ENCODE measurements at regions not wholly inside any gene's neighbourhood (a gene's known extent, or its start where the extent isn't known, plus 50 kb on each side); places are given as distances from the start of the nearest gene placed in this dataset.
"Not testable (repeated sequence)": the region's sequence is repeated elsewhere in the genome, so short reads cannot be mapped to it uniquely, and the experiment has no call there.

DNA sequence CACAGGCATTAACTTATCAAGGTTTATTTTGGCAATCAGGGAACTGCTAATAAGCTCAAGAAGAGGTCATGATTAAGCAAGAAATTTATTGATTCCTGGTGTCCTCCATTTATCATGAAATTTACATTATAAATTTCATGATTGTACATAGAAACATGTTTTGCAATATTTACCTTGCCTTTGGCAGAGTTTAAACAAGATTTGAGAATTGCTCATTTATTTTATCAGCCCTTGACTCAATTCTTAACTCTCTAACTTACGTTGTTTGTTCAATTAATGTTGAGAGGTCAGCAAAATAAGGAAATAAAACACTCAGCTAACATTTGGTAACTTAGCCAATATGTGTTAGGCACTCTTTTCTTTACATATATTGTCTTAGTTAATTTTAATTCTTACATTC is 286.6 kb downstream of the SLC7A11 start:
- TF ChIP-seq, protein P1, sequence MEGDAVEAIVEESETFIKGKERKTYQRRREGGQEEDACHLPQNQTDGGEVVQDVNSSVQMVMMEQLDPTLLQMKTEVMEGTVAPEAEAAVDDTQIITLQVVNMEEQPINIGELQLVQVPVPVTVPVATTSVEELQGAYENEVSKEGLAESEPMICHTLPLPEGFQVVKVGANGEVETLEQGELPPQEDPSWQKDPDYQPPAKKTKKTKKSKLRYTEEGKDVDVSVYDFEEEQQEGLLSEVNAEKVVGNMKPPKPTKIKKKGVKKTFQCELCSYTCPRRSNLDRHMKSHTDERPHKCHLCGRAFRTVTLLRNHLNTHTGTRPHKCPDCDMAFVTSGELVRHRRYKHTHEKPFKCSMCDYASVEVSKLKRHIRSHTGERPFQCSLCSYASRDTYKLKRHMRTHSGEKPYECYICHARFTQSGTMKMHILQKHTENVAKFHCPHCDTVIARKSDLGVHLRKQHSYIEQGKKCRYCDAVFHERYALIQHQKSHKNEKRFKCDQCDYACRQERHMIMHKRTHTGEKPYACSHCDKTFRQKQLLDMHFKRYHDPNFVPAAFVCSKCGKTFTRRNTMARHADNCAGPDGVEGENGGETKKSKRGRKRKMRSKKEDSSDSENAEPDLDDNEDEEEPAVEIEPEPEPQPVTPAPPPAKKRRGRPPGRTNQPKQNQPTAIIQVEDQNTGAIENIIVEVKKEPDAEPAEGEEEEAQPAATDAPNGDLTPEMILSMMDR (conservative IDR thresholded peaks at IDR 0.05), result no peak
- H3K27ac ChIP-seq, result no peak overlapping the region

DNA sequence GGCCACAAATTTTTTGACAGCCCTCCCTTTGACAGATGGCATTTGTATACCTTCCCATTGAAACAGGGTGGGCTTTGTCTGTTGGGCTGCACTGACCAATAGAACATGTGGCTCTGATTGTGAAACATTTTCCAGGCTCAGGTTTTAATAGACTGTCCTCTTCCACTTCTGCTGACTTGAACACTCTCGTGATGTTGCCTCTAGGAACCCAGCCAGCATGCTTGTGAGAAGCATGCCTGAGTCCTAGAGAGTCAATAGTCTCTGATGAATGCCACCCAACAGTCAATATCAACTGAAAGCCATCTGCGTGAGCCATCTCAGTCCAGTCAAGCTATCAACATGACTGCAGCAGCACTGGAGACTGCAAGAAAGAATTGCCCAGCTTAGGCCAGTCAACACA is 290.0 kb downstream of the SLC7A11 start:
- H3K27ac ChIP-seq, result no peak overlapping the region
- TF ChIP-seq, protein P1 (conservative IDR thresholded peaks at IDR 0.05), result no peak

GRCh38 chr4:137950286-137950685 is 291.9 kb downstream of the SLC7A11 start:
- TF ChIP-seq, protein P1 (conservative IDR thresholded peaks at IDR 0.05), result no peak
- H3K27ac ChIP-seq, result no peak overlapping the region

- H3K27ac ChIP-seq, result no peak overlapping the region
- TF ChIP-seq, protein P1 (conservative IDR thresholded peaks at IDR 0.05), result no peak
Measured at GRCh38 chr4:137949746-137950145, 292.4 kb downstream of the SLC7A11 start.

- TF ChIP-seq, protein P1 (conservative IDR thresholded peaks at IDR 0.05), result no peak
Measured at GRCh38 chr4:137946453-137947174, 295.5 kb downstream of the SLC7A11 start.

DNA sequence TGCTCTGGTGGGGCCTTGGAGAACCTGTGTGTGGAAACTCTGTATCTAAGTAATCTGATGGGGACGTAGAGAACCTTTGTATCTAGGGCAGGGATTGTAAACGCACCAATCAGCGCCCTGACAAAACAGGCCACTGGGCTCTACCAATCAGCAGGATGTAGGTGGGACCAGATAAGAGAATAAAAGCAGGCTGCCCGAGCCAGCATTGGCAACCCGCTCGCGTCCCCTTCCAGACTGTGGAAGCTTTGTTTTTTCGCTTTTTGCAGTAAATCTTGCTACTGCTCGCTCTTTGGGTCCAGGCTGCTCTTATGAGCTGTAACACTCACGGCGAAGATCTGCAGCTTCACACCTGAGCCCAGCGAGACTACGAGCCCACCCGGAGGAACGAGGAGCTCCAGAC is 299.3 kb downstream of the SLC7A11 start:
- not testable (repeated sequence) for H3K27ac ChIP-seq

More at GRCh38 chr4:137946453-137947174, 295.5 kb downstream of the SLC7A11 start:
- peak overlapping the region; percentile 66 for H3K27ac ChIP-seq

DNA sequence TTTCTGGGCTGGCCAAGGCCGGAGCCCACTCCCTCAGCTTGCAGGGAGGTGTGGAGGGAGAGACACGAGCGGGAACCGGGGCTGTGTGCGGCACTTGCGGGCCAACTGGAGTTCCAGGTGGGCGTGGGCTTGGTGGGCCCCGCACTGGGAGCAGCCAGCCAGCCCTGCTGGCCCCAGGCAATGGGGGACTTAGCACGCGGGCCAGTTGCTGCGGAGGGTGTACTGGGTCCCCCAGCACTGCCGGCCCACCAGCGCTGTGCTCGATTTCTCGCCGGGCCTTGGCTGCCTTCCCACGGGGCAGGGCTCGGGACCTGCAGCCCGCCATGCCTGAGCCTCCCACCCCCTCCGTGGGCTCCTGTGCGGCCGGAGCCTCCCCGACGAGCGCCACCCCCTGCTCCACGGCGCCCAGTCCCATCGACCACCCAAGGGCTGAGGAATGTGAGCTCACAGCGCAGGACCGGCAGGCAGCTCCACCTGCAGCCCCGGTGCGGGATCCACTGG is 300.1 kb downstream of the SLC7A11 start:
- H3K27ac ChIP-seq, result not testable (repeated sequence)

DNA sequence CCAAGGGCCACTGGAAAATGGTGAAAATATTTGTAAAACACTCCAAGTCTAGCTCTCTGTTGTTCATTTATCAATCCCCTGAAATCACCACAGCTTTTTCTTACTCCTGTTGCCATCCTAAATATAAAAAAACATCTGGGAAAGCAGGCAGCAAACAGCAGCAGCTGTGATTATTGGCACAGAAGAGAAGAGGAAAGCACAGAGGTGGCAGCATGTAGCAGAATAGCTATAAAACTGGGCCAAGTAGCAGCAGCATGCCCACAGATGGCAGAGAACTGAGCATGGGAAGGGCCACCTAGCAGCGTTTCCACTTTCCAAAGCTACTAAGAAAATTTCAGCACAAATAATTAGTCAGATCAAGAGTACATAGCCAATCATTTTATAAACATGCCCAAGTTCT is 307.2 kb downstream of the SLC7A11 start:
- no peak overlapping the region for H3K27ac ChIP-seq
- TF ChIP-seq, protein P1 (conservative IDR thresholded peaks at IDR 0.05), result no peak
